Colonic mucosa (tissue), 4 donors: ENCODE measurements at regions not wholly inside any gene's neighbourhood (a gene's known extent, or its start where the extent isn't known, plus 50 kb on each side); places are given as distances from the start of the nearest gene placed in this dataset.

Experiments
- DNase-seq: peaks from one replicate; pipeline ENCODE4 v3.0.0-alpha.2; 2020
- H3K27ac ChIP-seq: fragments of 200-600 bp; one replicate; pipeline ENCODE4 v1.8.0; 2021
- H3K27me3 ChIP-seq: fragments of 200-600 bp; one replicate; pipeline ENCODE4 v1.8.0; 2021
- H3K36me3 ChIP-seq: fragments of 200-600 bp; one replicate; pipeline ENCODE4 v1.8.0; 2021
- H3K4me1 ChIP-seq: fragments of 200-600 bp; one replicate; pipeline ENCODE4 v1.8.0; 2021; ENCODE audit warnings: mild to moderate bottlenecking
- H3K4me3 ChIP-seq: fragments of 200-600 bp; one replicate; pipeline ENCODE4 v1.8.0; 2021
- H3K9ac ChIP-seq, 2 donors: one replicate each; pipeline ENCODE4 v1.7.0; 2013; ENCODE audit warnings: control low read depth in 2 of 2, low read depth in 2 of 2, low read length in 2 of 2
- H3K9me3 ChIP-seq: fragments of 200-600 bp; one replicate; pipeline ENCODE4 v1.8.0; 2021
- CTCF ChIP-seq: fragments of 200-600 bp; IDR thresholded peaks from one replicate; pipeline ENCODE4 v1.8.0; 2022; ENCODE audit warnings: antibody characterized with exemption, mild to moderate bottlenecking
- intact Hi-C: fragments of 100-400 bp; cut with DNase I; formaldehyde crosslinking; loops from one replicate; pipeline ENCODE4 v1.14.1; 2022
- donor health status: healthy.
- donor health status: DM: no; HTN: no; CAD: no.
- donor health status: DM: no; HTN: no; CAD: no.

- no peak for DNase-seq
- Histone ChIP-seq H3K4me1 (no peaks in the 10 kb centered on the region), H3K9ac (no peak overlapping the region), H3K27ac (no peak overlapping the region), H3K4me3 (no peak overlapping the region), H3K27me3 (peaks cover 2% of the 10 kb centered on the region), H3K36me3 (no peaks in the 10 kb centered on the region), H3K9me3 (no peaks in the 10 kb centered on the region)
- intact Hi-C loops, result no loop called here
- no peak for TF ChIP-seq CTCF
These were observed 61.8 kb upstream of the PHF21B start for GRCh38 chr22:45071618-45072017.

GRCh38 chr22:45072322-45072903 is 62.6 kb upstream of the PHF21B start:
- intact Hi-C loops, result no loop called here
- H3K4me1 ChIP-seq, result no peaks in the 10 kb centered on the region
- H3K9ac ChIP-seq, result no peak overlapping the region
- H3K36me3 ChIP-seq, result no peaks in the 10 kb centered on the region
- DNase-seq, result no peak
- H3K9me3 ChIP-seq, result no peaks in the 10 kb centered on the region
- no peak overlapping the region for H3K4me3 ChIP-seq
- H3K27ac ChIP-seq, result no peak overlapping the region
- no peak for TF ChIP-seq CTCF
- peaks cover 4% of the 10 kb centered on the region for H3K27me3 ChIP-seq

GRCh38 chr22:45073064-45073463 is 63.3 kb upstream of the PHF21B start:
- H3K9me3 ChIP-seq, result no peaks in the 10 kb centered on the region
- no peak overlapping the region for H3K27ac ChIP-seq
- TF ChIP-seq CTCF, result no peak
- H3K27me3 ChIP-seq, result peaks cover 4% of the 10 kb centered on the region
- no peak overlapping the region for H3K4me3 ChIP-seq
- no peaks in the 10 kb centered on the region for H3K36me3 ChIP-seq
- DNase-seq, result no peak
- no peaks in the 10 kb centered on the region for H3K4me1 ChIP-seq
- intact Hi-C loops, result no loop called here
- no peak overlapping the region for H3K9ac ChIP-seq

GRCh38 chr22:45077286-45077685 is 67.5 kb upstream of the PHF21B start:
- no peak overlapping the region for H3K9ac ChIP-seq
- no peaks in the 10 kb centered on the region for H3K36me3 ChIP-seq
- H3K4me1 ChIP-seq, result no peaks in the 10 kb centered on the region
- H3K4me3 ChIP-seq, result no peak overlapping the region
- no peak for DNase-seq
- TF ChIP-seq CTCF, result no peak
- H3K27ac ChIP-seq, result no peak overlapping the region
- no peaks in the 10 kb centered on the region for H3K9me3 ChIP-seq
- intact Hi-C loops, result no loop called here
- H3K27me3 ChIP-seq, result peaks cover 4% of the 10 kb centered on the region

GRCh38 chr22:45077826-45078334 is 68.1 kb upstream of the PHF21B start:
- H3K27ac ChIP-seq, result no peak overlapping the region
- intact Hi-C loops, result no loop called here
- H3K27me3 ChIP-seq, result peaks cover 4% of the 10 kb centered on the region
- H3K36me3 ChIP-seq, result no peaks in the 10 kb centered on the region
- no peak for DNase-seq
- TF ChIP-seq CTCF, result no peak
- H3K9me3 ChIP-seq, result no peaks in the 10 kb centered on the region
- no peak overlapping the region for H3K9ac ChIP-seq
- no peaks in the 10 kb centered on the region for H3K4me1 ChIP-seq
- H3K4me3 ChIP-seq, result no peak overlapping the region
